H1 (cell line): ENCODE measurements at regions not wholly inside any gene's neighbourhood (a gene's known extent, or its start where the extent isn't known, plus 50 kb on each side); places are given as distances from the start of the nearest gene placed in this dataset.

Experiments used
- CBX8 ChIP-seq: fragments of 300-800, 300-1000 bp; sonication (generic); IDR thresholded peaks from 2 replicates; pipeline ENCODE4 v1.7.1; 2016; ENCODE audit warnings: low read depth, low read length, borderline replicate concordance
- EP300 ChIP-seq, 2 experiments: IDR thresholded peaks; 1 replicate in 1 of 2; 2 replicates in 1 of 2; pipeline ENCODE4 v1.6.1; 2011 to 2012; ENCODE audit warnings: low read depth in 2 of 2, low read length in 2 of 2, mild to moderate bottlenecking in 2 of 2, borderline replicate concordance in 1 of 2, inconsistent platforms in 1 of 2, moderate library complexity in 1 of 2
- JUN ChIP-seq: IDR thresholded peaks from 2 replicates; pipeline ENCODE4 v1.6.1; 2011; ENCODE audit warnings: low read depth, mild to moderate bottlenecking, improper control_type of control experiment, low read length
- MAX ChIP-seq: IDR thresholded peaks from 2 replicates; pipeline ENCODE4 v1.6.1; 2012; ENCODE audit warnings: inconsistent platforms
- RFX5 ChIP-seq: IDR thresholded peaks from 2 replicates; pipeline ENCODE4 v1.6.1; 2011; ENCODE audit warnings: low read depth, low read length, improper control_type of control experiment, borderline replicate concordance
- SAP30 ChIP-seq: fragments of 300-600 bp; sonication (generic); IDR thresholded peaks from 2 replicates; pipeline ENCODE4 v1.7.1; 2012; ENCODE audit warnings: low read length, moderate library complexity, mild to moderate bottlenecking, inconsistent platforms; ENCODE audit not compliant: insufficient read depth, insufficient replicate concordance
- SP1 ChIP-seq: IDR thresholded peaks from 2 replicates; pipeline ENCODE4 v1.6.1; 2011; ENCODE audit warnings: low read depth, low read length
- SP4 ChIP-seq: IDR thresholded peaks from 2 replicates; pipeline ENCODE4 v1.6.1; 2012; ENCODE audit warnings: low read length, inconsistent platforms
- TAF7 ChIP-seq: optimal IDR thresholded peaks from 2 replicates; pipeline ENCODE3; 2011; ENCODE audit warnings: low read depth, mild to moderate bottlenecking, inconsistent platforms, low read length, moderate library complexity, borderline replicate concordance
- TEAD4 ChIP-seq: IDR thresholded peaks from 2 replicates; pipeline ENCODE4 v1.6.1; 2012; ENCODE audit warnings: low read depth, low read length, inconsistent platforms, mixed read lengths

GRCh38 chr3:176920766-176921160, 276.5 kb downstream of the TBL1XR1 start (continued):
- TF ChIP-seq SAP30 (no peak), TEAD4 (no peak), RFX5 (no peak), SP1 (no peak), JUN (no peak), MAX (no peak), EP300 (IDR thresholded peaks at IDR 0.05; ENCODE audit: borderline replicate concordance in 1 of 2, low read depth in 2 of 2, low read length in 2 of 2) (no peak), TAF7 (no peak), CBX8 (no peak), SP4 (no peak)
